ENCODE measurements at regions not wholly inside any gene's neighbourhood (a gene's known extent, or its start where the extent isn't known, plus 50 kb on each side); places are given as distances from the start of the nearest gene placed in this dataset.

DNA sequence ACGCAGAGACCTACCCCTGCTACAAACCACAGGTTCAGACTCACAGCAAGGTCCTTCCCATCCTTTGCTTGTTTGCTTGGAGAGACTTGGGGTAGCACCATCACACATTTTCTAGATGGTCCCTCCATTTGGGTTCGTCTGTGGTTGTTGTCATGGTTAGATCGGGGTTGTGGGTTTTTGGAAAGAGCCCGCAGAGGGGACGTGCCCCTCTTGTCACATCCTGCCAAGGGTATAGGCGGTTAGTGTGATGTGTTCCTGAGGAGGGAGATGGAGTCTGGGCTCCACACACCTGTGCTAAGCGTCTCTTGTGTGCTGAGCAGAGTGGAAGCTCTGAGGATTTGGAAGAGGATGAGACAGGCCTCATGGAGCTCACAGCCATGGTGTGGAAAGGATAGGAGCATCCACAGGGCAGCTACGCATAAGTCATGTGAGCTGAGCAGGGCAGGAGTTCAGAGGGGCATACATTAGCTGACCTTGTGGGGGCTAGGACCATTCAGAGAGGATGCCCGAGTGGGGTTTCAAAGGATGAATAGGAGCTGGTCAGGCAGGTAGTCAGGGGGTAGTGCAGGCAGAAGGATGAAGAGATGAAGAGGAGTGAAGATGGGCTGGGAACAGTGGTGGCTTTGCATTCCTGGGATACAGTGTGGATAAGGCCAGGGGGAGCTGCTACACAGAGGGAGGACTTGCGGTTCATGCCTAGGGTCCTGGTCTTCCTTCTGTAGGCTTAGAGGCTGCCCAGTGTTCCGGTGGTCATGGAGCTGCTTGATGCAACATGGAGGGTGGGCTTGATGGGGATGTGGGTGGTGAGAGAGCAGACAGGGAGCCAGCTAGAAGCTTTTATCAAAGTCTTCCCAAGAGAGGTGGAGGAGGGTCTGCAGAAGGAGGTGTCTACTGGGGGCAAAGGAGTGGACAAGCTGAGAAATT is 62.9 kb downstream of the ACKR3 start:
- TF ChIP-seq, protein P1, sequence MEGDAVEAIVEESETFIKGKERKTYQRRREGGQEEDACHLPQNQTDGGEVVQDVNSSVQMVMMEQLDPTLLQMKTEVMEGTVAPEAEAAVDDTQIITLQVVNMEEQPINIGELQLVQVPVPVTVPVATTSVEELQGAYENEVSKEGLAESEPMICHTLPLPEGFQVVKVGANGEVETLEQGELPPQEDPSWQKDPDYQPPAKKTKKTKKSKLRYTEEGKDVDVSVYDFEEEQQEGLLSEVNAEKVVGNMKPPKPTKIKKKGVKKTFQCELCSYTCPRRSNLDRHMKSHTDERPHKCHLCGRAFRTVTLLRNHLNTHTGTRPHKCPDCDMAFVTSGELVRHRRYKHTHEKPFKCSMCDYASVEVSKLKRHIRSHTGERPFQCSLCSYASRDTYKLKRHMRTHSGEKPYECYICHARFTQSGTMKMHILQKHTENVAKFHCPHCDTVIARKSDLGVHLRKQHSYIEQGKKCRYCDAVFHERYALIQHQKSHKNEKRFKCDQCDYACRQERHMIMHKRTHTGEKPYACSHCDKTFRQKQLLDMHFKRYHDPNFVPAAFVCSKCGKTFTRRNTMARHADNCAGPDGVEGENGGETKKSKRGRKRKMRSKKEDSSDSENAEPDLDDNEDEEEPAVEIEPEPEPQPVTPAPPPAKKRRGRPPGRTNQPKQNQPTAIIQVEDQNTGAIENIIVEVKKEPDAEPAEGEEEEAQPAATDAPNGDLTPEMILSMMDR (IDR thresholded peaks at IDR 0.05; ENCODE audit: control extremely low read depth, extremely low read depth) = no peak
- H3K4me1 ChIP-seq (ENCODE audit: control insufficient read depth in 5 of 5, insufficient read depth in 5 of 5, low read length in 5 of 5) = peaks cover 0 to 5% (median 0%) of the 10 kb centered on the region in 5 donors
- peaks cover 0 to 2% (median 0%) of the 10 kb centered on the region in 3 donors for H3K27me3 ChIP-seq (ENCODE audit: control insufficient read depth in 3 of 3, insufficient read depth in 3 of 3, low read length in 2 of 3)
- H3K4me3 ChIP-seq = no peak overlapping the region
- no peak for ATAC-seq (ENCODE audit: insufficient read depth, low FRiP score)
- DNase-seq = peak in 1 of 3 donors; percentile 5
- peaks cover 0 to 7% (median 0%) of the 10 kb centered on the region in 4 donors for H3K9me3 ChIP-seq (ENCODE audit: control insufficient read depth in 4 of 4, insufficient read depth in 3 of 4, low read length in 3 of 4)
- H3K27ac ChIP-seq (ENCODE audit: low read depth in 1 of 2, low read length in 1 of 2) = no peak overlapping the region
- WGBS, 2 donors = 92 to 94% methylated on average over 11 of the region's 11 CpGs
- no peaks in the 10 kb centered on the region for H3K36me3 ChIP-seq (ENCODE audit: control insufficient read depth in 4 of 4, insufficient read depth in 4 of 4, low read length in 4 of 4)
- no peak overlapping the region for H3K9ac ChIP-seq (ENCODE audit: insufficient read depth in 1 of 2, low read length in 2 of 2)

DNA sequence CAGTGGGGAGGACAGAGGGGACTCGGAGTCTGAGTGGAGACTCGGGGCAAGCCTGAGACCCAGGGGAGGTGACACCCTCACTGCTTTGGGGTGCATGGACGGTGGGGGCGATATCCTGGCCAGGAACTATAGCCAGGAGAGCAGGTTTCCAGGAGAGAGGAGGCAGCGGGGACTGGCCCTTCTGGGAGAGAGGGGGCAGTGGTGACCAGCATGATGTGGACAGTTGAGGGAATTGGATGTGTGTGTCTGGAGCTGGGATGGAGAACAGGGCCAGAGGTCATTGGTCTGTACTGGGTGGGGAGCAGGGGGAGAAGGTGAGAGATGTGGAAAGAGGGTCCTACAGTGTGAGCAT is 63.6 kb downstream of the ACKR3 start:
- no peaks in the 10 kb centered on the region for H3K36me3 ChIP-seq (ENCODE audit: control insufficient read depth in 4 of 4, insufficient read depth in 4 of 4, low read length in 4 of 4)
- H3K27ac ChIP-seq (ENCODE audit: low read depth in 1 of 2, low read length in 1 of 2) = no peak overlapping the region
- ATAC-seq (ENCODE audit: insufficient read depth, low FRiP score) (no peak), DNase-seq (no peak)
- H3K4me3 ChIP-seq = no peak overlapping the region
- TF ChIP-seq, protein P1 (IDR thresholded peaks at IDR 0.05; ENCODE audit: control extremely low read depth, extremely low read depth) = no peak
- 74 to 76% methylated on average over 5 of the region's 5 CpGs for WGBS, 2 donors
- H3K9ac ChIP-seq (ENCODE audit: insufficient read depth in 1 of 2, low read length in 2 of 2) = no peak overlapping the region
- H3K4me1 ChIP-seq (ENCODE audit: control insufficient read depth in 5 of 5, insufficient read depth in 5 of 5, low read length in 5 of 5) = peaks cover 0 to 5% (median 0%) of the 10 kb centered on the region in 5 donors
- H3K9me3 ChIP-seq (ENCODE audit: control insufficient read depth in 4 of 4, insufficient read depth in 3 of 4, low read length in 3 of 4) = peaks cover 0 to 7% (median 0%) of the 10 kb centered on the region in 4 donors
- H3K27me3 ChIP-seq (ENCODE audit: control insufficient read depth in 3 of 3, insufficient read depth in 3 of 3, low read length in 2 of 3) = peaks cover 0 to 2% (median 0%) of the 10 kb centered on the region in 3 donors

DNA sequence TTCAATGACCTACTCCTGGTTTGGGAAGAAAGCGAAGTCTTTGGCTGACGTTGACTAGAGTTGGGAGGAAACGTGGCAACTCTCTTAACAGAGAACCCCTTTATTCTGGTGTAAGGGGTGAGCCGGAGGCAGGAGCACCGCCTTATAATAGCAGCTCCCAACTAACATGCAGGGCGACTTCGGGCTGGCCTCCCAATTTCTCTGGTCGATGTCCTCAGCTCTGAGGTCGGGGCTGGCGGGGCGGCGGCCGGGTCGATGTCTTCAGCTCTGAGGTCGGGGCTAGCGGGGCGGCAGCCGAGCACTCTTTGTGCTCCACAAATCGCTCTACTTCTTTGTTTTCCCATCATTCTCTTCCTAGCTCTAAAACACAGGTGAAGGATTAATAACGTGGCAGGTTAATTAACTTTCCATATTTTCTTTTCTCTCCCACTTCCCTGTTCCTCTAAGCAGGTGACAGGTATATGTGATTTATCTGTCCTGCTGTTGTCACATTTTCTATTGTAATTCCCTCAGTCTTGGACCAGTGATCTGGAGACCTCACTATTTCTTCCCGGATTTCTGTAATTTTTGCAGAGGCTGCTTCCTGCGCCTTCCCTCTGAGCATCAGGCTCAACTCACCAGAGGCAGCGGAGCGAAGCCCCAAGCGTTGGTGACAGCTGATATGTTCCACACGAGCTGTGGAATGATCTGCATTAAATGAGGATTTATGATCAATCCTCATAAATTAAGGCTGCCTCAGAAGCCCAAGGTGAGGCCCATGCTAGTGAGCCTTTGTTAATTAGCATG is 64.3 kb downstream of the ACKR3 start:
- no peak overlapping the region for H3K9ac ChIP-seq (ENCODE audit: insufficient read depth in 1 of 2, low read length in 2 of 2)
- H3K27me3 ChIP-seq (ENCODE audit: control insufficient read depth in 3 of 3, insufficient read depth in 3 of 3, low read length in 2 of 3) = peaks cover 0 to 2% (median 0%) of the 10 kb centered on the region in 3 donors
- peak in 1 of 3 donors; percentile 1 for DNase-seq
- TF ChIP-seq, protein P1 (IDR thresholded peaks at IDR 0.05; ENCODE audit: control extremely low read depth, extremely low read depth) = no peak
- peaks cover 0 to 8% (median 0%) of the 10 kb centered on the region in 4 donors for H3K9me3 ChIP-seq (ENCODE audit: control insufficient read depth in 4 of 4, insufficient read depth in 3 of 4, low read length in 3 of 4)
- peaks cover 0 to 6% (median 0%) of the 10 kb centered on the region in 5 donors for H3K4me1 ChIP-seq (ENCODE audit: control insufficient read depth in 5 of 5, insufficient read depth in 5 of 5, low read length in 5 of 5)
- no peak overlapping the region for H3K27ac ChIP-seq (ENCODE audit: low read depth in 1 of 2, low read length in 1 of 2)
- ATAC-seq (ENCODE audit: insufficient read depth, low FRiP score) = no peak
- WGBS, 2 donors = 94 to 95% methylated on average over 26 of the region's 26 CpGs
- H3K4me3 ChIP-seq = no peak overlapping the region
- no peaks in the 10 kb centered on the region for H3K36me3 ChIP-seq (ENCODE audit: control insufficient read depth in 4 of 4, insufficient read depth in 4 of 4, low read length in 4 of 4)
